ENCODE measurements at regions not wholly inside any gene's neighbourhood (a gene's known extent, or its start where the extent isn't known, plus 50 kb on each side); places are given as distances from the start of the nearest gene placed in this dataset.

- TF ChIP-seq EP300 (IDR thresholded peaks at IDR 0.05) (no peak), CTCF (IDR thresholded peaks at IDR 0.05) (no peak)
Measured at GRCh38 chr2:173664513-173664910, 300.7 kb downstream of the SP3 start.

Measured in ovary (tissue), 3 donors.